ENCODE measurements at regions not wholly inside any gene's neighbourhood (a gene's known extent, or its start where the extent isn't known, plus 50 kb on each side); places are given as distances from the start of the nearest gene placed in this dataset.
"Not testable (repeated sequence)": the region's sequence is repeated elsewhere in the genome, so short reads cannot be mapped to it uniquely, and the experiment has no call there.

DNA sequence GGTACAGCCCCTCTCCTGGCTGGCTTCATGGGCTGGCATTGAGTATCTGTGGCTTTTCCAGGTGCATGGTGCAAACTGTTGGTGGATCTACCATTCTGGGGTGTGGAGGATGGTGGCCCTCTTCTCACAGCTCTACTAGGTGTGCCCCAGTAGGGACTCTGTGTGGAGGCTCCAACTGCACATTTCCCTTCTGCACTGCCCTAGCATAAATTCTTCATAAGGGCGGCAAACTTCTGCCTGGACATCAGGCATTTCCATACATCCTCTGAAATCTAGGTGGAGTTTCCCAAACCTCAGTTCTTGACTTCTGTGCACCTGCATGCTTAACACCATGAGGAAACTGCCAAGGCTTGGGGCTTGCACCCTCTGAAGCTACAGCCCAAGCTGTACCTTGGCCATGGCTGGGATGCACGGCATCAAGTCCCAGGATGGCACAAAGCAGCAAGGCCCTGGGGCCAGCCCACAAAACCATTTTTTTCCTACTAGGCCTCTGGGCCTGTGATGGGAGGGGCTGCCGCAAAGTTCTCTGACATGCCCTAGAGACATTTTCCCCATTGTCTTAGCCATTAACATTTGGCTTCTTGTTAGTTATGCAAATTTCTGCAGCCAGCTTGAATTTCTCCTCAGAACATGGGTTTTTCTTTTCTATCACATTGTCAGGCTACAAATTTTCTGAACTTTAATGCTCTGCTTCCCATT, 83.4 kb upstream of the ECI2 start:
- TF ChIP-seq, protein P1, sequence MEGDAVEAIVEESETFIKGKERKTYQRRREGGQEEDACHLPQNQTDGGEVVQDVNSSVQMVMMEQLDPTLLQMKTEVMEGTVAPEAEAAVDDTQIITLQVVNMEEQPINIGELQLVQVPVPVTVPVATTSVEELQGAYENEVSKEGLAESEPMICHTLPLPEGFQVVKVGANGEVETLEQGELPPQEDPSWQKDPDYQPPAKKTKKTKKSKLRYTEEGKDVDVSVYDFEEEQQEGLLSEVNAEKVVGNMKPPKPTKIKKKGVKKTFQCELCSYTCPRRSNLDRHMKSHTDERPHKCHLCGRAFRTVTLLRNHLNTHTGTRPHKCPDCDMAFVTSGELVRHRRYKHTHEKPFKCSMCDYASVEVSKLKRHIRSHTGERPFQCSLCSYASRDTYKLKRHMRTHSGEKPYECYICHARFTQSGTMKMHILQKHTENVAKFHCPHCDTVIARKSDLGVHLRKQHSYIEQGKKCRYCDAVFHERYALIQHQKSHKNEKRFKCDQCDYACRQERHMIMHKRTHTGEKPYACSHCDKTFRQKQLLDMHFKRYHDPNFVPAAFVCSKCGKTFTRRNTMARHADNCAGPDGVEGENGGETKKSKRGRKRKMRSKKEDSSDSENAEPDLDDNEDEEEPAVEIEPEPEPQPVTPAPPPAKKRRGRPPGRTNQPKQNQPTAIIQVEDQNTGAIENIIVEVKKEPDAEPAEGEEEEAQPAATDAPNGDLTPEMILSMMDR (IDR thresholded peaks at IDR 0.05 in 8 of 11, conservative IDR thresholded peaks at IDR 0.05 in 3 of 11): not testable (repeated sequence)
- not testable (repeated sequence) for TF ChIP-seq POLR2A, POLR2AphosphoS5 (IDR thresholded peaks at IDR 0.05)

Data from spleen (tissue), 7 donors.